WTC11 (cell line): ENCODE measurements at regions not wholly inside any gene's neighbourhood (a gene's known extent, or its start where the extent isn't known, plus 50 kb on each side); places are given as distances from the start of the nearest gene placed in this dataset.

ENCODE experiments used
- ATAC-seq: fragments of 200-7000 bp; cut with Tn5 transposase; 2 replicates; pipeline ENCODE4 v1.10.0; 2021; ENCODE audit warnings: mild to moderate bottlenecking, moderate library complexity
- CTCF ChIA-PET: fragments of 300-600 bp; sonication (Branson Sonifier 250); formaldehyde crosslinking; loops from one replicate; lab custom pipeline; 2021; ENCODE audit warnings: antibody characterized with exemption; lab: Charles Lee
- POLR2A ChIA-PET: fragments of 350-600 bp; sonication (Branson Sonifier 250); formaldehyde crosslinking; loops from one replicate; lab custom pipeline; 2021; ENCODE audit warnings: antibody characterized with exemption; lab: Charles Lee
- DNase-seq: peaks from one replicate; pipeline ENCODE4 v3.0.0; 2021; ENCODE audit warnings: low spot score
- H3K27ac Mint-ChIP-seq: 2 replicates; pipeline ENCODE4 v1.8.0; 2021; ENCODE audit warnings: mixed read lengths
- H3K27me3 Mint-ChIP-seq: 2 replicates; pipeline ENCODE4 v1.8.0; 2021; ENCODE audit warnings: low read depth, mild to moderate bottlenecking, moderate library complexity, mixed read lengths
- H3K36me3 Mint-ChIP-seq: 2 replicates; pipeline ENCODE4 v1.8.0; 2021; ENCODE audit warnings: mixed read lengths
- H3K4me1 Mint-ChIP-seq: 2 replicates; pipeline ENCODE4 v1.8.0; 2022; ENCODE audit warnings: mixed read lengths
- H3K4me3 Mint-ChIP-seq: 2 replicates; pipeline ENCODE4 v1.8.0; 2021; ENCODE audit warnings: mild to moderate bottlenecking, moderate library complexity, mixed read lengths
- H3K9me3 Mint-ChIP-seq: 2 replicates; pipeline ENCODE4 v1.8.0; 2021; ENCODE audit warnings: mixed read lengths
- NFYB ChIP-seq: sonication (generic); formaldehyde crosslinking; conservative IDR thresholded peaks from 2 replicates; pipeline ENCODE4 v1.8.0; 2022; ENCODE audit warnings: low read depth, missing genetic modification reagents
- RELA ChIP-seq: sonication (generic); formaldehyde crosslinking; IDR thresholded peaks from 2 replicates; pipeline ENCODE4 v1.8.1; 2022; ENCODE audit warnings: missing genetic modification reagents, mild to moderate bottlenecking, borderline replicate concordance
- RORB ChIP-seq: fragments of 250-450 bp; sonication (Bioruptor Pico); IDR thresholded peaks from 2 replicates; pipeline ENCODE4 v1.9.0; 2021; ENCODE audit warnings: mild to moderate bottlenecking
- SMAD4 ChIP-seq: sonication (generic); formaldehyde crosslinking; IDR thresholded peaks from 2 replicates; pipeline ENCODE4 v1.8.0; 2022; ENCODE audit warnings: mild to moderate bottlenecking, missing genetic modification reagents
- ZNF121 ChIP-seq: sonication (generic); formaldehyde crosslinking; IDR thresholded peaks from 2 replicates; pipeline ENCODE4 v1.8.0; 2023; ENCODE audit warnings: missing genetic modification reagents
- ZNF317 ChIP-seq: sonication (generic); formaldehyde crosslinking; IDR thresholded peaks from 2 replicates; pipeline ENCODE4 v1.8.1; 2023; ENCODE audit warnings: low read depth, mild to moderate bottlenecking, moderate library complexity, missing genetic modification reagents, borderline replicate concordance
- ZNF671 ChIP-seq: fragments of 250-450 bp; sonication (Bioruptor Pico); IDR thresholded peaks from 2 replicates; pipeline ENCODE4 v1.8.0; 2021; ENCODE audit warnings: mild to moderate bottlenecking
- TF ChIP-seq, protein P1 (sequence below): sonication (generic); formaldehyde crosslinking; IDR thresholded peaks from 2 replicates; pipeline ENCODE4 v1.8.0; 2023; ENCODE audit warnings: missing genetic modification reagents
- TF ChIP-seq, protein P2 (sequence below): sonication (generic); formaldehyde crosslinking; IDR thresholded peaks from 2 replicates; pipeline ENCODE4 v1.8.0; 2022; ENCODE audit warnings: missing genetic modification reagents
- TF ChIP-seq, protein P3 (sequence below): sonication (generic); formaldehyde crosslinking; IDR thresholded peaks from 2 replicates; pipeline ENCODE4 v1.8.1; 2022; ENCODE audit warnings: low read depth, mild to moderate bottlenecking, moderate library complexity, missing genetic modification reagents, borderline replicate concordance
- TF ChIP-seq, protein P4 (sequence below): sonication (generic); formaldehyde crosslinking; IDR thresholded peaks from 2 replicates; pipeline ENCODE4 v1.8.1; 2023; ENCODE audit warnings: mild to moderate bottlenecking, missing genetic modification reagents, borderline replicate concordance
- TF ChIP-seq, protein P5 (sequence below): sonication (generic); formaldehyde crosslinking; IDR thresholded peaks from 2 replicates; pipeline ENCODE4 v1.8.1; 2023; ENCODE audit warnings: mild to moderate bottlenecking, missing genetic modification reagents, moderate library complexity
- TF ChIP-seq, protein P6 (sequence below): sonication (generic); formaldehyde crosslinking; IDR thresholded peaks from 2 replicates; pipeline ENCODE4 v1.8.1; 2023; ENCODE audit warnings: mild to moderate bottlenecking, missing genetic modification reagents, moderate library complexity
- TF ChIP-seq, protein P7 (sequence below): sonication (generic); formaldehyde crosslinking; IDR thresholded peaks from 2 replicates; pipeline ENCODE4 v1.8.0; 2023; ENCODE audit warnings: mild to moderate bottlenecking, missing genetic modification reagents

DNA sequence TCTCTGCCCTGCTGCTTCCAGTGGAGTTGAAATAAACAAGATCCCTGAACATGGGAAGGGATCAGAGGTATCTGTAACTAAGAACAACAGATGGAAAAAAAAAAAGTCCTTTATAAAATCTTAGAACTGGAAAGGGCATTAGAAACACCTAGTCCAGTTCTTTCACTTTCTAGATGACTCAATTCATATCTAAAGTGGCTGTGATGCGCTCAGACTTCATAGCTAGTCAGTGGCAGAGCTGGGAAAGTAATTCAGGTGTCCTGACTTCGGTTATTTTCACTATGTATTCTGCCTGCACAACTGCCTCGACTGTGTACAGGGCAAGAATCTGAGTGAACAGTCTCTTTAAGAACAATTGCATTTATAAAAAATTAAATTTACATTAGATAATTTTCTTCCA lies 151.8 kb upstream of the TMTC4 start (continued):
- TF ChIP-seq, protein P1, sequence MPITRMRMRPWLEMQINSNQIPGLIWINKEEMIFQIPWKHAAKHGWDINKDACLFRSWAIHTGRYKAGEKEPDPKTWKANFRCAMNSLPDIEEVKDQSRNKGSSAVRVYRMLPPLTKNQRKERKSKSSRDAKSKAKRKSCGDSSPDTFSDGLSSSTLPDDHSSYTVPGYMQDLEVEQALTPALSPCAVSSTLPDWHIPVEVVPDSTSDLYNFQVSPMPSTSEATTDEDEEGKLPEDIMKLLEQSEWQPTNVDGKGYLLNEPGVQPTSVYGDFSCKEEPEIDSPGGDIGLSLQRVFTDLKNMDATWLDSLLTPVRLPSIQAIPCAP (CRISPR knock-in tag) = no peak
- TF ChIP-seq, protein P2, sequence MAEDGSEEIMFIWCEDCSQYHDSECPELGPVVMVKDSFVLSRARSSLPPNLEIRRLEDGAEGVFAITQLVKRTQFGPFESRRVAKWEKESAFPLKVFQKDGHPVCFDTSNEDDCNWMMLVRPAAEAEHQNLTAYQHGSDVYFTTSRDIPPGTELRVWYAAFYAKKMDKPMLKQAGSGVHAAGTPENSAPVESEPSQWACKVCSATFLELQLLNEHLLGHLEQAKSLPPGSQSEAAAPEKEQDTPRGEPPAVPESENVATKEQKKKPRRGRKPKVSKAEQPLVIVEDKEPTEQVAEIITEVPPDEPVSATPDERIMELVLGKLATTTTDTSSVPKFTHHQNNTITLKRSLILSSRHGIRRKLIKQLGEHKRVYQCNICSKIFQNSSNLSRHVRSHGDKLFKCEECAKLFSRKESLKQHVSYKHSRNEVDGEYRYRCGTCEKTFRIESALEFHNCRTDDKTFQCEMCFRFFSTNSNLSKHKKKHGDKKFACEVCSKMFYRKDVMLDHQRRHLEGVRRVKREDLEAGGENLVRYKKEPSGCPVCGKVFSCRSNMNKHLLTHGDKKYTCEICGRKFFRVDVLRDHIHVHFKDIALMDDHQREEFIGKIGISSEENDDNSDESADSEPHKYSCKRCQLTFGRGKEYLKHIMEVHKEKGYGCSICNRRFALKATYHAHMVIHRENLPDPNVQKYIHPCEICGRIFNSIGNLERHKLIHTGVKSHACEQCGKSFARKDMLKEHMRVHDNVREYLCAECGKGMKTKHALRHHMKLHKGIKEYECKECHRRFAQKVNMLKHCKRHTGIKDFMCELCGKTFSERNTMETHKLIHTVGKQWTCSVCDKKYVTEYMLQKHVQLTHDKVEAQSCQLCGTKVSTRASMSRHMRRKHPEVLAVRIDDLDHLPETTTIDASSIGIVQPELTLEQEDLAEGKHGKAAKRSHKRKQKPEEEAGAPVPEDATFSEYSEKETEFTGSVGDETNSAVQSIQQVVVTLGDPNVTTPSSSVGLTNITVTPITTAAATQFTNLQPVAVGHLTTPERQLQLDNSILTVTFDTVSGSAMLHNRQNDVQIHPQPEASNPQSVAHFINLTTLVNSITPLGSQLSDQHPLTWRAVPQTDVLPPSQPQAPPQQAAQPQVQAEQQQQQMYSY = no peak
- TF ChIP-seq SMAD4 (CRISPR knock-in tag) (no peak), ZNF121 (CRISPR knock-in tag) (no peak), RELA (CRISPR knock-in tag) (no peak), RORB (CRISPR knock-in tag) (no peak), NFYB (CRISPR knock-in tag) (no peak)

DNA sequence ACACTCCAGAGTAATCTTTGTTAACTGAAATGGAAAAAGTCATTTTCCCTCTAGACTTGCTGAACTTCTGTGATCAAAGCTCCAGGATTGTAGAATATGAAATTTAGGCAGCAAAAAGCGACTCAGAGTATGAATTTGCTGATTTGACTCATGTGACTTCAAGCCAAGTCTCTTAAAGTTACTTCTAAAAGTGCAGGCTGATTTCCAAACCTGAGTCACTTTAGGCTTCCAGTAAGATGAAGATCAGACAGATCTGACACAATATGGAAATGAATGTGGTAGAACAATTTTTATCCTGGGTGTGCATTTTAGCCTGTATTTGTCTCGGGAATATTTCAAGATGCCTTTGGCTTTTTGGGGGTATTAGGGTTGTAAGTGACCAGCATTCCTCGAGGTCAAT lies 151.0 kb upstream of the TMTC4 start:
- no peak for DNase-seq
- no peak for ATAC-seq
- POLR2A ChIA-PET = no interaction called here
- no peak for TF ChIP-seq ZNF671
- TF ChIP-seq, protein P3, sequence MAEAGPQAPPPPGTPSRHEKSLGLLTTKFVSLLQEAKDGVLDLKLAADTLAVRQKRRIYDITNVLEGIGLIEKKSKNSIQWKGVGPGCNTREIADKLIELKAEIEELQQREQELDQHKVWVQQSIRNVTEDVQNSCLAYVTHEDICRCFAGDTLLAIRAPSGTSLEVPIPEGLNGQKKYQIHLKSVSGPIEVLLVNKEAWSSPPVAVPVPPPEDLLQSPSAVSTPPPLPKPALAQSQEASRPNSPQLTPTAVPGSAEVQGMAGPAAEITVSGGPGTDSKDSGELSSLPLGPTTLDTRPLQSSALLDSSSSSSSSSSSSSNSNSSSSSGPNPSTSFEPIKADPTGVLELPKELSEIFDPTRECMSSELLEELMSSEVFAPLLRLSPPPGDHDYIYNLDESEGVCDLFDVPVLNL (CRISPR knock-in tag) = no peak
- TF ChIP-seq, protein P4, sequence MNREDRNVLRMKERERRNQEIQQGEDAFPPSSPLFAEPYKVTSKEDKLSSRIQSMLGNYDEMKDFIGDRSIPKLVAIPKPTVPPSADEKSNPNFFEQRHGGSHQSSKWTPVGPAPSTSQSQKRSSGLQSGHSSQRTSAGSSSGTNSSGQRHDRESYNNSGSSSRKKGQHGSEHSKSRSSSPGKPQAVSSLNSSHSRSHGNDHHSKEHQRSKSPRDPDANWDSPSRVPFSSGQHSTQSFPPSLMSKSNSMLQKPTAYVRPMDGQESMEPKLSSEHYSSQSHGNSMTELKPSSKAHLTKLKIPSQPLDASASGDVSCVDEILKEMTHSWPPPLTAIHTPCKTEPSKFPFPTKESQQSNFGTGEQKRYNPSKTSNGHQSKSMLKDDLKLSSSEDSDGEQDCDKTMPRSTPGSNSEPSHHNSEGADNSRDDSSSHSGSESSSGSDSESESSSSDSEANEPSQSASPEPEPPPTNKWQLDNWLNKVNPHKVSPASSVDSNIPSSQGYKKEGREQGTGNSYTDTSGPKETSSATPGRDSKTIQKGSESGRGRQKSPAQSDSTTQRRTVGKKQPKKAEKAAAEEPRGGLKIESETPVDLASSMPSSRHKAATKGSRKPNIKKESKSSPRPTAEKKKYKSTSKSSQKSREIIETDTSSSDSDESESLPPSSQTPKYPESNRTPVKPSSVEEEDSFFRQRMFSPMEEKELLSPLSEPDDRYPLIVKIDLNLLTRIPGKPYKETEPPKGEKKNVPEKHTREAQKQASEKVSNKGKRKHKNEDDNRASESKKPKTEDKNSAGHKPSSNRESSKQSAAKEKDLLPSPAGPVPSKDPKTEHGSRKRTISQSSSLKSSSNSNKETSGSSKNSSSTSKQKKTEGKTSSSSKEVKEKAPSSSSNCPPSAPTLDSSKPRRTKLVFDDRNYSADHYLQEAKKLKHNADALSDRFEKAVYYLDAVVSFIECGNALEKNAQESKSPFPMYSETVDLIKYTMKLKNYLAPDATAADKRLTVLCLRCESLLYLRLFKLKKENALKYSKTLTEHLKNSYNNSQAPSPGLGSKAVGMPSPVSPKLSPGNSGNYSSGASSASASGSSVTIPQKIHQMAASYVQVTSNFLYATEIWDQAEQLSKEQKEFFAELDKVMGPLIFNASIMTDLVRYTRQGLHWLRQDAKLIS = no peak
- TF ChIP-seq ZNF317 (CRISPR knock-in tag) = no peak
- TF ChIP-seq, protein P2 = no peak
- TF ChIP-seq, protein P5, sequence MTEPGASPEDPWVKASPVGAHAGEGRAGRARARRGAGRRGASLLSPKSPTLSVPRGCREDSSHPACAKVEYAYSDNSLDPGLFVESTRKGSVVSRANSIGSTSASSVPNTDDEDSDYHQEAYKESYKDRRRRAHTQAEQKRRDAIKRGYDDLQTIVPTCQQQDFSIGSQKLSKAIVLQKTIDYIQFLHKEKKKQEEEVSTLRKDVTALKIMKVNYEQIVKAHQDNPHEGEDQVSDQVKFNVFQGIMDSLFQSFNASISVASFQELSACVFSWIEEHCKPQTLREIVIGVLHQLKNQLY (CRISPR knock-in tag) = no peak
- TF ChIP-seq, protein P6, sequence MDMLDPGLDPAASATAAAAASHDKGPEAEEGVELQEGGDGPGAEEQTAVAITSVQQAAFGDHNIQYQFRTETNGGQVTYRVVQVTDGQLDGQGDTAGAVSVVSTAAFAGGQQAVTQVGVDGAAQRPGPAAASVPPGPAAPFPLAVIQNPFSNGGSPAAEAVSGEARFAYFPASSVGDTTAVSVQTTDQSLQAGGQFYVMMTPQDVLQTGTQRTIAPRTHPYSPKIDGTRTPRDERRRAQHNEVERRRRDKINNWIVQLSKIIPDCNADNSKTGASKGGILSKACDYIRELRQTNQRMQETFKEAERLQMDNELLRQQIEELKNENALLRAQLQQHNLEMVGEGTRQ (CRISPR knock-in tag) = no peak
- TF ChIP-seq, protein P7, sequence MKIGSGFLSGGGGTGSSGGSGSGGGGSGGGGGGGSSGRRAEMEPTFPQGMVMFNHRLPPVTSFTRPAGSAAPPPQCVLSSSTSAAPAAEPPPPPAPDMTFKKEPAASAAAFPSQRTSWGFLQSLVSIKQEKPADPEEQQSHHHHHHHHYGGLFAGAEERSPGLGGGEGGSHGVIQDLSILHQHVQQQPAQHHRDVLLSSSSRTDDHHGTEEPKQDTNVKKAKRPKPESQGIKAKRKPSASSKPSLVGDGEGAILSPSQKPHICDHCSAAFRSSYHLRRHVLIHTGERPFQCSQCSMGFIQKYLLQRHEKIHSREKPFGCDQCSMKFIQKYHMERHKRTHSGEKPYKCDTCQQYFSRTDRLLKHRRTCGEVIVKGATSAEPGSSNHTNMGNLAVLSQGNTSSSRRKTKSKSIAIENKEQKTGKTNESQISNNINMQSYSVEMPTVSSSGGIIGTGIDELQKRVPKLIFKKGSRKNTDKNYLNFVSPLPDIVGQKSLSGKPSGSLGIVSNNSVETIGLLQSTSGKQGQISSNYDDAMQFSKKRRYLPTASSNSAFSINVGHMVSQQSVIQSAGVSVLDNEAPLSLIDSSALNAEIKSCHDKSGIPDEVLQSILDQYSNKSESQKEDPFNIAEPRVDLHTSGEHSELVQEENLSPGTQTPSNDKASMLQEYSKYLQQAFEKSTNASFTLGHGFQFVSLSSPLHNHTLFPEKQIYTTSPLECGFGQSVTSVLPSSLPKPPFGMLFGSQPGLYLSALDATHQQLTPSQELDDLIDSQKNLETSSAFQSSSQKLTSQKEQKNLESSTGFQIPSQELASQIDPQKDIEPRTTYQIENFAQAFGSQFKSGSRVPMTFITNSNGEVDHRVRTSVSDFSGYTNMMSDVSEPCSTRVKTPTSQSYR (CRISPR knock-in tag) = no peak

More for the DNA sequence above, 151.0 kb upstream of the TMTC4 start:
- Mint-ChIP-seq H3K36me3 (no peaks in the 10 kb centered on the region), H3K4me1 (peaks cover 18% of the 10 kb centered on the region), H3K27me3 (no peaks in the 10 kb centered on the region), H3K27ac (no peak overlapping the region), H3K9me3 (no peaks in the 10 kb centered on the region), H3K4me3 (no peak overlapping the region)
- CTCF ChIA-PET = interaction anchor here (0.6 kb wide), 1 partner anchor 10 kb away, joined by 3 read pairs; no protein-coding TSS in a partner anchor
